ENCODE measurements at regions not wholly inside any gene's neighbourhood (a gene's known extent, or its start where the extent isn't known, plus 50 kb on each side); places are given as distances from the start of the nearest gene placed in this dataset.

DNA sequence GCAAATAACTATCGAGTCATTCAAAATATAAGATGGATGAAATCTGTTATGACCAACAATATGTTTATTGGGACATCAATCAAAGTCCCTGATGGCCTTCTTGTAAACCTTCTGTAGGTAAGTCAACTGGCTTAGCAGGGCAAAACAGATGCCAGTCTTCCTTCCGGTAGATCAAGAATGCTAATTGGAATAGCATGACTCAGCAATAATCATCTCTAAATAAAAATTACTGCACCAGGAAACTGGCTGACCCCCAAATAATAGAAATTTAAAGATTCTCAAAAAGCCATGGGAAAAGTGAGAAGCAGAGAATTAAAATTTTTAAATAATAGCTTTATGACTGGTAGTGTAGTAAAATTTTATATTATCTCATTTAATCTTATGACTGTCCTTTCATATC lies 1005.4 kb downstream of the OLFM4 start:
- TF ChIP-seq, protein P1, sequence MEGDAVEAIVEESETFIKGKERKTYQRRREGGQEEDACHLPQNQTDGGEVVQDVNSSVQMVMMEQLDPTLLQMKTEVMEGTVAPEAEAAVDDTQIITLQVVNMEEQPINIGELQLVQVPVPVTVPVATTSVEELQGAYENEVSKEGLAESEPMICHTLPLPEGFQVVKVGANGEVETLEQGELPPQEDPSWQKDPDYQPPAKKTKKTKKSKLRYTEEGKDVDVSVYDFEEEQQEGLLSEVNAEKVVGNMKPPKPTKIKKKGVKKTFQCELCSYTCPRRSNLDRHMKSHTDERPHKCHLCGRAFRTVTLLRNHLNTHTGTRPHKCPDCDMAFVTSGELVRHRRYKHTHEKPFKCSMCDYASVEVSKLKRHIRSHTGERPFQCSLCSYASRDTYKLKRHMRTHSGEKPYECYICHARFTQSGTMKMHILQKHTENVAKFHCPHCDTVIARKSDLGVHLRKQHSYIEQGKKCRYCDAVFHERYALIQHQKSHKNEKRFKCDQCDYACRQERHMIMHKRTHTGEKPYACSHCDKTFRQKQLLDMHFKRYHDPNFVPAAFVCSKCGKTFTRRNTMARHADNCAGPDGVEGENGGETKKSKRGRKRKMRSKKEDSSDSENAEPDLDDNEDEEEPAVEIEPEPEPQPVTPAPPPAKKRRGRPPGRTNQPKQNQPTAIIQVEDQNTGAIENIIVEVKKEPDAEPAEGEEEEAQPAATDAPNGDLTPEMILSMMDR (IDR thresholded peaks at IDR 0.05; ENCODE audit: poor library complexity, severe bottlenecking) = no peak
- TF ChIP-seq POLR2AphosphoS5 (IDR thresholded peaks at IDR 0.05) (no peak), SMC3 (conservative IDR thresholded peaks at IDR 0.05; ENCODE audit: poor library complexity) (no peak), EP300 (conservative IDR thresholded peaks at IDR 0.05; ENCODE audit: poor library complexity, severe bottlenecking) (no peak), EZH2 (IDR thresholded peaks at IDR 0.05; ENCODE audit: borderline replicate concordance, insufficient read depth, low read length, poor library complexity, severe bottlenecking) (no peak), RAD21 (conservative IDR thresholded peaks at IDR 0.05) (no peak), TAF1 (IDR thresholded peaks at IDR 0.05; ENCODE audit: low read depth) (no peak), MXI1 (conservative IDR thresholded peaks at IDR 0.05; ENCODE audit: poor library complexity, severe bottlenecking) (no peak)
- TF ChIP-seq, protein P2, sequence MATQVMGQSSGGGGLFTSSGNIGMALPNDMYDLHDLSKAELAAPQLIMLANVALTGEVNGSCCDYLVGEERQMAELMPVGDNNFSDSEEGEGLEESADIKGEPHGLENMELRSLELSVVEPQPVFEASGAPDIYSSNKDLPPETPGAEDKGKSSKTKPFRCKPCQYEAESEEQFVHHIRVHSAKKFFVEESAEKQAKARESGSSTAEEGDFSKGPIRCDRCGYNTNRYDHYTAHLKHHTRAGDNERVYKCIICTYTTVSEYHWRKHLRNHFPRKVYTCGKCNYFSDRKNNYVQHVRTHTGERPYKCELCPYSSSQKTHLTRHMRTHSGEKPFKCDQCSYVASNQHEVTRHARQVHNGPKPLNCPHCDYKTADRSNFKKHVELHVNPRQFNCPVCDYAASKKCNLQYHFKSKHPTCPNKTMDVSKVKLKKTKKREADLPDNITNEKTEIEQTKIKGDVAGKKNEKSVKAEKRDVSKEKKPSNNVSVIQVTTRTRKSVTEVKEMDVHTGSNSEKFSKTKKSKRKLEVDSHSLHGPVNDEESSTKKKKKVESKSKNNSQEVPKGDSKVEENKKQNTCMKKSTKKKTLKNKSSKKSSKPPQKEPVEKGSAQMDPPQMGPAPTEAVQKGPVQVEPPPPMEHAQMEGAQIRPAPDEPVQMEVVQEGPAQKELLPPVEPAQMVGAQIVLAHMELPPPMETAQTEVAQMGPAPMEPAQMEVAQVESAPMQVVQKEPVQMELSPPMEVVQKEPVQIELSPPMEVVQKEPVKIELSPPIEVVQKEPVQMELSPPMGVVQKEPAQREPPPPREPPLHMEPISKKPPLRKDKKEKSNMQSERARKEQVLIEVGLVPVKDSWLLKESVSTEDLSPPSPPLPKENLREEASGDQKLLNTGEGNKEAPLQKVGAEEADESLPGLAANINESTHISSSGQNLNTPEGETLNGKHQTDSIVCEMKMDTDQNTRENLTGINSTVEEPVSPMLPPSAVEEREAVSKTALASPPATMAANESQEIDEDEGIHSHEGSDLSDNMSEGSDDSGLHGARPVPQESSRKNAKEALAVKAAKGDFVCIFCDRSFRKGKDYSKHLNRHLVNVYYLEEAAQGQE (IDR thresholded peaks at IDR 0.05; ENCODE audit: borderline replicate concordance) = no peak
